ENCODE measurements at regions not wholly inside any gene's neighbourhood (a gene's known extent, or its start where the extent isn't known, plus 50 kb on each side); places are given as distances from the start of the nearest gene placed in this dataset.
"Not testable (repeated sequence)": the region's sequence is repeated elsewhere in the genome, so short reads cannot be mapped to it uniquely, and the experiment has no call there.

- not testable (repeated sequence) for DNase-seq
Measured at GRCh38 chr10:77740396-77740795, 102.8 kb upstream of the KCNMA1 start.

DNA sequence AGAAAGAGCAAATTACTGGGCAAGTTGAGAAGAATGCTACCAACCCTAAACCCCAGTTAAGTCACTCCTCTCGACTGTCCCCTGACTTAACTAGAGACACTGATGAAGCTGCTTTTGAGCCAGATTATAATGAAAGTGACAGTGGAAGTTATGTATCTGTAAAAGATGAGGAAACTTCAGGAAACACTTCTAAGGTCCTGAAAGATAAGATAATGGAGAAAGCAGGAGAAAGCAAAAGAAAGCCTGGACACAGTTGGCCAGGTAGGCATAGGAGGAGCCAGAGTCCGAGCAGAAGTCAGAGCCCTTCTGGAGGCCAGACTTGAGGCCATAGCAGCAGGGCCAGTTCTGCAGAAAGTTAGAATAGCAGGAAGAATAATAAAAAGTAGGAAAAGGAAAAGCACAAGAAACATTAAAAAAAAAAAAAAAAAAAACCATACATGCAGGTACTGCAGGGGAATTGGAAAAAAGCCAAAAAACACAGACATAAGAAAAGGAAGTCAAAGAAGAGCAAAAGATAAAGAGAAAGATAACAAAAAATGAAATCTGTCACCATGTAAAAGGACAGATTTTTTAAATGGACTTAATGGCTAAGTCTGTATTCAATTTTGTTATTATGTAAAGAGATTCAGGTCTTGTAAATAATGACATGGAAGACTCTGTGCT lies 101.0 kb upstream of the KCNMA1 start:
- no peak for DNase-seq

GRCh38 chr10:77737608-77738007 lies 100.0 kb upstream of the KCNMA1 start:
- DNase-seq: no peak

GRCh38 chr10:77735136-77735535 lies 97.5 kb upstream of the KCNMA1 start:
- not testable (repeated sequence) for DNase-seq

DNA sequence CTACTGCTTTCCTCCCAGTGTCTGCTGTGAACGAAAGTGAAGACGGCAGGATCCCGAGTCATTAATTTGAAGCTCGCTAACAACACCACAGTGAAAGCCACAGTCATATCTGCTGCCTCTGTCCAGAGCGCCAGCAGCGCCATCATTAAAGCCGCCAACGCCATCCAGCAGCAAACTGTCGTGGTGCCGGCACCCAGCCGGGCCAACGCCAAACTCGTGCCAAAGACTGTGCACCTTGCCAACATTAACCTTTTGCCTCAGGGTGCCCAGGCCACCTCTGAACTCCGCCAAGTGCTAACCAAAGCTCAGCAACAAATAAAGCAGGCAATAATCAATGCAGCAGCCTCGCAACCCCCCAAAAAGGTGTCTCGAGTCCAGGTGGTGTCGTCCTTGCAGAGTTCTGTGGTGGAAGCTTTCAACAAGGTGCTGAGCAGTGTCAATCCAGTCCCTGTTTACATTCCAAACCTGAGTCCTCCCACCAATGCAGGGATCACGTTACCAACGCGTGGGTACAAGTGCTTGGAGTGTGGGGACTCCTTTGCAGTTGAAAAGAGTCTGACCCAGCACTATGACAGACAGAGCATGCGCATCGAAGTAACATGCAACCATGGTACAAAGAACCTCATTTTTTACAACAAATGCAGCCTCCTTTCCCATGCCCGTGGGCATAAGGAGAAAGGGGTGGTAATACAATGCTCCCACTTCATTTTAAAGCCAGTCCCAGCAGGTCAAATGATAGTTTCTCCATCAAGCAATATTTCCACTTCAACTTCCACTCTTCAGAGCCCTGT lies 94.8 kb upstream of the KCNMA1 start:
- DNase-seq: no peak

- no peak for DNase-seq
Measured at GRCh38 chr10:77727481-77727880, 89.9 kb upstream of the KCNMA1 start.

- DNase-seq: no peak
Measured at GRCh38 chr10:77726732-77727131, 89.1 kb upstream of the KCNMA1 start.

DNA sequence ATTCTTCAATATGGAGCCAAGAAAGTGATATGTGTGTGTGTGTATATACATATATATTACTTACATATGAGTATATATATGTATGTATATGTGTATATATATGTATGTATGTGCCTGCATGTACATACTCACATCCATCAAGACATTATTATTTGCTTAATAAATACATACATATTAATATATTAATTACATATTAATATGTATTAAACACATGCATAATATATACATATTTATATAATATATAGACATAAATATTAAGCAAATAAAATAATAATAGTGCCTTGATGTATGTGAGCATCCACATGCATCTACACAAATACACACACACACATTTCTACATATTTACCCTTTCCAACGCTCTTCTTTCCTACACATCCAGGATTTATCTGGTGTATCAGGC lies 88.7 kb upstream of the KCNMA1 start:
- no peak for DNase-seq

DNA sequence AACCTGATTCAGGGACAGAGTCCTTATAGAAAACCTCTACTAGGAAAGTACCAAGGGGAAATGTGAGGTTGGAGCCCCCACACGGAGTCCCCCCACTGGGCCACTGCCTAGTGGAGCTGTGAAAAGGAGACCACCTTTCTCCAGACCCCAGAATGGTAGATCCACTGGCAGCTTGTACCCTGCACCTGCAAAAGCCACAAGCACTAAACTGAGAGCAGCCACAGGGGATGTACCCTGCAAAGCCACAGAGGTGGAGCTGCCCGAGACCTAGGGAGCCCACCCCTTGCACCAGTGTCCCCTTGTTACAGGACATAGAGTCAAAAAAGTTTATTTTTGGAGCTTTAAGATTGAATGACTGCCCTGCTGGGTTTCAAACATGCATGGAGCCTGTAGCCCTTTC lies 87.2 kb upstream of the KCNMA1 start:
- DNase-seq: no peak

- DNase-seq: no peak
Measured at GRCh38 chr10:77723376-77723775, 85.8 kb upstream of the KCNMA1 start.

DNA sequence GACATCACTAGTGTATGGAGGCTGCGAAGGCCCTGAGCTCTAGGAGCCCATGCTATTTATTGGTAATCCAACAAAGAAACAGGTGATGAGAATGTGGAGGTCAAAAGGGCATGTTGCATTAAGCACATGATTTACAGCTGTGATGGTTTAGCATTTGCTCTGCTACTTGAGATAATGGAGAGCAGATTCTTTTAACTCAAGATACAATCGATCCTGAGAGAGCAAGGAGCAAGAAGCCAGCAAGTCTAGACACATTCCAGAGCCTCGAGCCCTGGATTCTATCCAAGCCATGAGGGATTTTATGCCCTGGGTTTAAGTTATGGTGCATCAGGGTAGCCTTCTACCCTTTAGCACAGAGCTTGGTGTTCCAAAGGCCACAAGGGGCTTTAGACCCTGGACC lies 85.3 kb upstream of the KCNMA1 start:
- not testable (repeated sequence) for DNase-seq

DNA sequence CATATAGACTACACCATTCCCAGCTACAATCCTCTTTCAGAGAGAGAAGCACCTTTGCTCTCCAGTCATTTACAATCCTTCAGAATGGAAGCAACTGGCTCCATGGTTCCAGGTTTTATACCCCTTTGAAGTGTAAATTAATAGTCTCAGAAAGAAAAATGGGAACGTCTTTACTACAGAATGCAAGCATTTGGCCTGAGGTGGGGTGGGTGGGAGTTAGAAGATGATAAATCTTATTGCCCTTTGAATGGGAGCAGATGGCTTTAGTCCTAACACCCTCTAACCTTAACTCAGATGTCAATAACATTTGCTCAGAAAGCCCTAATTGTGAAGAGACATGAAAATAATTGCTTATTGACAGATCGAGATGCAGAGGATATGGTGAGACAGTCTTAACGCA lies 84.2 kb upstream of the KCNMA1 start:
- no peak for DNase-seq

- no peak for DNase-seq
Measured at GRCh38 chr10:77718957-77719356, 81.3 kb upstream of the KCNMA1 start.

DNA sequence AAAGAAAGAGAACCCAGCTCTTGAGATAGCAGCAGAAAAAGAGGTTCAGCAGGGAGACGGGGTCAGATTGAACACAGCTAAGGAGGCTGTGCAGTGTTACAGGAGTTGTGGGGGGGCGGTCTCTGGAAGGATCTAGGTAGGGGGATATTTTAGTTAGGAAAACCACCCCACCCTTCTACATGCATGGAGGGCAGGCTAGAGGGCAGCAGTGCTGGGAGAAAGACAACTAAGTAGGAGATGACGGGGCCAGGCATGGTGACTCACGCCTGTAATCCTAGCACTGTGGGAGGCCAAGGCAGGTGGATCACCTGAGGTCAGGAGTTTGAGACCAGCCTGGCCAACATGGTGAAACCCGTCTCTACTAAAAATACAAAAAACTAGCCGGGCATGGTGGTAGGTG lies 80.7 kb upstream of the KCNMA1 start:
- not testable (repeated sequence) for DNase-seq

GRCh38 chr10:77717336-77717735 lies 79.7 kb upstream of the KCNMA1 start:
- DNase-seq: no peak

- no peak for DNase-seq
Measured at GRCh38 chr10:77716458-77717317, 79.1 kb upstream of the KCNMA1 start.

GRCh38 chr10:77715536-77715935 lies 77.9 kb upstream of the KCNMA1 start:
- DNase-seq: no peak

DNA sequence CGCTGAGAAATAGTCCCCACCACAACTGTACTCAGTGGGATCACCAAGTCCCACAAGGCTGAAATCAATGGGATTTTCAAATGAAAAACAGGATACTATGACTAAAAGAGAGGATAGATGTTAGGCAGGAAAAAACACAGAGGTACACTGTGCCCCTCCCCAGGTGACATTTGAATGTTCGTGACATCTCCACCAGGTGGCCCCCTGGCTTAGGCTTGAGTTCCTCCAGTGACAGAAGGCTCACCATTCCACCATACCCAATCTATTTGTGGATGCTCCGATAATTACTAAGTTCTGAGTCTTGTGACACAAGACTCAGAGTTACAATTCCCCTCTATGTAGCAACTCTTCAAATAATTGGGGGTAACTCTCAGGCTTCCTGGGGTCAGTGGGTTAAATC lies 77.5 kb upstream of the KCNMA1 start:
- no peak for DNase-seq

- DNase-seq: no peak
Measured at GRCh38 chr10:77713521-77714280, 76.1 kb upstream of the KCNMA1 start.

DNA sequence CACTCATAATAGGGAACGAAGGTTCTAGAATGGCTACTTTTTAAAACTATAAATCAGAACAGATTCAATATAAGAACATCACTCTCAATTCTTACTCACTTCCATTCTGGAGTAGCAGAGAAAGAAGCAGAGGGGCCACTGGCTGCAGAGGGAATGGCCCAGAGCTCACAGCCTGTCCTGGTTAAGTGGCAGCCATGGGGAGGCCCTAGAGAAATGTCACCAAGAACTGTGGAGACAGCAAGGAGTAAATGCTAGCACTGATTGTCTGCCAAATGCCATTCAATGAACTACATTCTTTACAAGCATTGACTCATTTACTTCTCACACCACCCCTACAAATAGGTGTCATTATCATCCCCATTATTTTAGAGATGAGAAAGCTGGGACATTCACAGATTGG lies 74.6 kb upstream of the KCNMA1 start:
- DNase-seq: no peak

- no peak for DNase-seq
Measured at GRCh38 chr10:77711683-77712049, 74.1 kb upstream of the KCNMA1 start.

- peak; percentile 18 for DNase-seq
Measured at GRCh38 chr10:77710759-77711682, 73.4 kb upstream of the KCNMA1 start.

Data from NCI-H1694 treated with DMSO at 0.1 percent for 48 hours (cell line).